ENCODE measurements at regions not wholly inside any gene's neighbourhood (a gene's known extent, or its start where the extent isn't known, plus 50 kb on each side); places are given as distances from the start of the nearest gene placed in this dataset.

DNA sequence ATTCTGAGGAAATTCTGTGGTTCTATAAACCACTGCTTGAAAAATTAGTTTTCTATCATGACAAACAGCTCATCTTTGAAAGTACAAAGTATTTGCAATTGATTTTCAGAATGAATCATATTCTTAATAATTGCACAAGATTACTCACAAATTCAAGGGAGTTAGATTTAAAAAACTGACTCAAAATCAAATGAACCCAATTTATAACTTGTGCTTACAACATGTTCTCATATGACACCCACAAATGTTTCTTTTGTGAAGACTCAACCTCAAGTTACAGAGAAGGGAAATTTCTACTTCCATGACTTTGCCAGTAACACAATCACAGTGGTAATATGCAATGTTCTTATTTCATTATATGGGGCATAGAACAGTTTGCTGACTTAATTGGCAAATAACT is 272.0 kb upstream of the ACTBL2 start:
- TF ChIP-seq, protein P1, sequence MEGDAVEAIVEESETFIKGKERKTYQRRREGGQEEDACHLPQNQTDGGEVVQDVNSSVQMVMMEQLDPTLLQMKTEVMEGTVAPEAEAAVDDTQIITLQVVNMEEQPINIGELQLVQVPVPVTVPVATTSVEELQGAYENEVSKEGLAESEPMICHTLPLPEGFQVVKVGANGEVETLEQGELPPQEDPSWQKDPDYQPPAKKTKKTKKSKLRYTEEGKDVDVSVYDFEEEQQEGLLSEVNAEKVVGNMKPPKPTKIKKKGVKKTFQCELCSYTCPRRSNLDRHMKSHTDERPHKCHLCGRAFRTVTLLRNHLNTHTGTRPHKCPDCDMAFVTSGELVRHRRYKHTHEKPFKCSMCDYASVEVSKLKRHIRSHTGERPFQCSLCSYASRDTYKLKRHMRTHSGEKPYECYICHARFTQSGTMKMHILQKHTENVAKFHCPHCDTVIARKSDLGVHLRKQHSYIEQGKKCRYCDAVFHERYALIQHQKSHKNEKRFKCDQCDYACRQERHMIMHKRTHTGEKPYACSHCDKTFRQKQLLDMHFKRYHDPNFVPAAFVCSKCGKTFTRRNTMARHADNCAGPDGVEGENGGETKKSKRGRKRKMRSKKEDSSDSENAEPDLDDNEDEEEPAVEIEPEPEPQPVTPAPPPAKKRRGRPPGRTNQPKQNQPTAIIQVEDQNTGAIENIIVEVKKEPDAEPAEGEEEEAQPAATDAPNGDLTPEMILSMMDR (IDR thresholded peaks at IDR 0.05; ENCODE audit: unreplicated experiment), result no peak
- H3K36me3 Mint-ChIP-seq (ENCODE audit: insufficient read depth), result no peaks in the 10 kb centered on the region
- no peaks in the 10 kb centered on the region for H3K27me3 Mint-ChIP-seq
- H3K27ac Mint-ChIP-seq, result no peak overlapping the region
- no peaks in the 10 kb centered on the region for H3K9me3 Mint-ChIP-seq (ENCODE audit: low read depth)
- no peaks in the 10 kb centered on the region for H3K4me1 Mint-ChIP-seq (ENCODE audit: low read depth)
- DNase-seq (ENCODE audit: low spot score, unreplicated experiment), result no peak
- H3K4me3 Mint-ChIP-seq (ENCODE audit: low read depth), result no peak overlapping the region

DNA sequence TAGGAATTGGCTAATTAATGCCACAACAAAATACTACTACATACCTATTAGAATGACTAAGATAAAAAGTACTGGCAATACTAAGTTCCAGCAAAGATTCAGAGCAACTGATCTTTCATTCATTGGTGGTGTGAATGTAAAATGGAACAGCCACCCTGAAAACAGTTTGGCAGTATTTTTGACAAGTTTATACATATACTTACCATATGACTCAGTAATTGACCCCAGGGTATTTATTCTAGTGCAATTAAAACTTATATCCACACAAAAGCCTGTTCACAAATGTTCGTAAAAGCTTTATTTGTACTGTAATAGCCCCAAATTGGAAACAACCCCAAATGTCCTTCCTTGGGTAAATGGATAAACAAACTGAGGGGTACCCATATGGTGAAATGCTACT is 270.8 kb upstream of the ACTBL2 start:
- Mint-ChIP-seq H3K9me3 (ENCODE audit: low read depth) (no peaks in the 10 kb centered on the region), H3K4me3 (ENCODE audit: low read depth) (no peak overlapping the region), H3K27ac (no peak overlapping the region), H3K4me1 (ENCODE audit: low read depth) (no peaks in the 10 kb centered on the region), H3K27me3 (no peaks in the 10 kb centered on the region), H3K36me3 (ENCODE audit: insufficient read depth) (no peaks in the 10 kb centered on the region)
- DNase-seq (ENCODE audit: low spot score, unreplicated experiment), result no peak
- TF ChIP-seq, protein P1 (IDR thresholded peaks at IDR 0.05; ENCODE audit: unreplicated experiment), result no peak

DNA sequence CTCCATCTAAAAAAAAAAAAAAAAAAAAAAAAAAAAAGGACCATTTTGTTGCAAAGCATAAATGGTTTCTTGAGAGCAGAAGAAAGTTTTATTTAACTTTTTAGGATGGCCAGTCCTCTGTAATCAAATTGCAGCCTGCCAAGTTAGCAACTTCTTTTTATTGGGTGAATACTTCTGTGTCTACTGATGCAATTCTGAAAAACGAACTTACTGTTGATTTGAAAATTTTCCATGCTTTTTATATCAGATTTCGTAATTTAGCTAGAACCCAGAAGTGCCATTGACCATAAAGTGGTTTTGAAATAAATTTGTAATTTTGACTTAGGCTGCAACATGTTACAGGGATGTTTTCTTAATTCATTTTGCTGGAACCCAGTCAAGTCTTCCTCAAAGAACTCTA is 269.1 kb upstream of the ACTBL2 start:
- no peak overlapping the region for H3K4me3 Mint-ChIP-seq (ENCODE audit: low read depth)
- TF ChIP-seq, protein P1 (IDR thresholded peaks at IDR 0.05; ENCODE audit: unreplicated experiment), result no peak
- DNase-seq (ENCODE audit: low spot score, unreplicated experiment), result no peak
- no peaks in the 10 kb centered on the region for H3K9me3 Mint-ChIP-seq (ENCODE audit: low read depth)
- no peaks in the 10 kb centered on the region for H3K27me3 Mint-ChIP-seq
- no peaks in the 10 kb centered on the region for H3K4me1 Mint-ChIP-seq (ENCODE audit: low read depth)
- no peaks in the 10 kb centered on the region for H3K36me3 Mint-ChIP-seq (ENCODE audit: insufficient read depth)
- no peak overlapping the region for H3K27ac Mint-ChIP-seq

DNA sequence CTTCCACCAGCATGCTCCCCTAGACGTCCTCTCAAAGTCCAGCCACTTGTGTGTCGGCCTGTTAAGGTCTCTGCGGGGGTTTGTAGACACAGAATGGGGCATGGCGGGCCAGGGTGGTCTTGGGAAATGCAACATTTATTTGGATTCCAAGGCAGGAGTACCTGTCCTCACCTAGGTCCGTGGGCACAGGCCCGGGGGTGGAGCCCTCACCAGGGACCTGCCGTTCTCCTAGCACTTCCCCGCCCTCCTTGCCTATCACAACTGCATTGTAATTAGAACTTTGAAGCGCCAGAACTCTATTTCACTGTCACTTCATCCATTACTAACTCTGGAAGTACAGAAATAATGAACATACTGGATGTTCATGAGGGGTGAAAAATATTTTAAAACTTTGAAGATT is 268.3 kb upstream of the ACTBL2 start:
- Mint-ChIP-seq H3K36me3 (ENCODE audit: insufficient read depth) (no peaks in the 10 kb centered on the region), H3K4me1 (ENCODE audit: low read depth) (no peaks in the 10 kb centered on the region), H3K9me3 (ENCODE audit: low read depth) (no peaks in the 10 kb centered on the region), H3K27me3 (no peaks in the 10 kb centered on the region), H3K4me3 (ENCODE audit: low read depth) (no peak overlapping the region), H3K27ac (no peak overlapping the region)
- TF ChIP-seq, protein P1 (IDR thresholded peaks at IDR 0.05; ENCODE audit: unreplicated experiment), result no peak
- DNase-seq (ENCODE audit: low spot score, unreplicated experiment), result no peak

DNA sequence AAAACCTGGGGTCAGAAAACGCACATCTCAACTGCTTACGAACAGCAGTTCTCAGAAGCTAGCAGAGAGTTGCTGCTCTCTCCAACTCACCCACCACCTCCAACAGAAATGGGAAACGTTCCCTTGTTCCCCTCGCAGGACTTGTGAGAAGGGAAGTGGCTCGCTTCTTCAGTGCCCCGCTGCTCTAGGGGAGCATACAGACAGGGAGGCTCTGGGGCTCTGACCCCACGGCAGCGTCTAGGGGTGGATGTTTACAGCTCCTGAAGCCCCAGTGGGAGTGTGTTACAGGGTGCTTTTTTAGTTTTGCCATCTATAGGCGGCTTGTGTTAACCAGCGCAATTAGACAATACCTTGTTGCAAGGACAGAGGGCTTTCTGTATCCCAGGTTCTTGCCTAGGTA is 267.7 kb upstream of the ACTBL2 start:
- no peaks in the 10 kb centered on the region for H3K27me3 Mint-ChIP-seq

More for the DNA sequence above, 267.7 kb upstream of the ACTBL2 start:
- H3K4me3 Mint-ChIP-seq (ENCODE audit: low read depth), result no peak overlapping the region
- no peaks in the 10 kb centered on the region for H3K36me3 Mint-ChIP-seq (ENCODE audit: insufficient read depth)
- TF ChIP-seq, protein P1 (IDR thresholded peaks at IDR 0.05; ENCODE audit: unreplicated experiment), result no peak
- no peaks in the 10 kb centered on the region for H3K9me3 Mint-ChIP-seq (ENCODE audit: low read depth)
- no peak overlapping the region for H3K27ac Mint-ChIP-seq
- DNase-seq (ENCODE audit: low spot score, unreplicated experiment), result no peak
- no peaks in the 10 kb centered on the region for H3K4me1 Mint-ChIP-seq (ENCODE audit: low read depth)
